Renal cortical epithelial cell (primary cell): ENCODE measurements at regions not wholly inside any gene's neighbourhood (a gene's known extent, or its start where the extent isn't known, plus 50 kb on each side); places are given as distances from the start of the nearest gene placed in this dataset.
"Not testable (repeated sequence)": the region's sequence is repeated elsewhere in the genome, so short reads cannot be mapped to it uniquely, and the experiment has no call there.

Source experiments
- DNase-seq: peaks from one replicate; pipeline ENCODE4 v3.0.0-alpha.2; 2011; ENCODE audit warnings: low read depth

- DNase-seq, result no peak
Observed at GRCh38 chr12:28987538-28988324, 161.3 kb upstream of the FAR2 start.

- DNase-seq, result no peak
Observed at GRCh38 chr12:28988325-28988704, 160.8 kb upstream of the FAR2 start.

GRCh38 chr12:28991626-28992025 is 157.5 kb upstream of the FAR2 start:
- no peak for DNase-seq

- no peak for DNase-seq
Observed at GRCh38 chr12:28993720-28994119, 155.4 kb upstream of the FAR2 start.

GRCh38 chr12:28994179-28994715 is 154.8 kb upstream of the FAR2 start:
- no peak for DNase-seq

- no peak for DNase-seq
Observed at GRCh38 chr12:28996688-28997087, 152.4 kb upstream of the FAR2 start.

- peak; percentile 80 for DNase-seq
Observed at GRCh38 chr12:28998662-28999120, 150.4 kb upstream of the FAR2 start.

- DNase-seq, result no peak
Observed at GRCh38 chr12:29004066-29004935, 144.8 kb upstream of the FAR2 start.

- no peak for DNase-seq
Observed at GRCh38 chr12:29004936-29005304, 144.2 kb upstream of the FAR2 start.

GRCh38 chr12:29008786-29009185 is 140.3 kb upstream of the FAR2 start:
- peak; percentile 15 for DNase-seq

- DNase-seq, result no peak
Observed at GRCh38 chr12:29012673-29013072, 136.4 kb upstream of the FAR2 start.

GRCh38 chr12:29017532-29017931 is 131.5 kb upstream of the FAR2 start:
- not testable (repeated sequence) for DNase-seq

GRCh38 chr12:29023436-29024076 is 125.5 kb upstream of the FAR2 start:
- DNase-seq, result peak; percentile 36

GRCh38 chr12:29024117-29024516 is 125.0 kb upstream of the FAR2 start:
- DNase-seq, result peak; percentile 11

- DNase-seq, result no peak
Observed at GRCh38 chr12:29025937-29026336, 123.1 kb upstream of the FAR2 start.

- peak; percentile 92 for DNase-seq
Observed at GRCh38 chr12:29026419-29026818, 122.7 kb upstream of the FAR2 start.

GRCh38 chr12:29029484-29029883 is 119.6 kb upstream of the FAR2 start:
- DNase-seq, result not testable (repeated sequence)

- DNase-seq, result peak; percentile 9
Observed at GRCh38 chr12:29030006-29030405, 119.1 kb upstream of the FAR2 start.

GRCh38 chr12:29032446-29032845 is 116.6 kb upstream of the FAR2 start:
- no peak for DNase-seq

- no peak for DNase-seq
Observed at GRCh38 chr12:29033519-29033918, 115.6 kb upstream of the FAR2 start.

- DNase-seq, result no peak
Observed at GRCh38 chr12:29035112-29035511, 114.0 kb upstream of the FAR2 start.

GRCh38 chr12:29039013-29039412 is 110.1 kb upstream of the FAR2 start:
- DNase-seq, result no peak
